Sciatic nerve (tissue), 2 donors: ENCODE measurements at regions not wholly inside any gene's neighbourhood (a gene's known extent, or its start where the extent isn't known, plus 50 kb on each side); places are given as distances from the start of the nearest gene placed in this dataset.
"Not testable (repeated sequence)": the region's sequence is repeated elsewhere in the genome, so short reads cannot be mapped to it uniquely, and the experiment has no call there.

Source experiments
- ATAC-seq: fragments of 200-7000 bp; cut with Tn5 transposase; one replicate; pipeline ENCODE4 v1.9.1; 2020; ENCODE audit warnings: mild to moderate bottlenecking, moderate library complexity
- DNase-seq: peaks from one replicate; pipeline ENCODE4 v3.0.0-alpha.2; 2020; ENCODE audit warnings: low spot score
- intact Hi-C: fragments of 100-400 bp; cut with DNase I; formaldehyde crosslinking; loops from one replicate; pipeline ENCODE4 v1.14.2; 2022
- donor health status: DM: no; HTN: no; CAD: no.
- donor health status: DM: no; HTN: no; CAD: no.

- ATAC-seq, intact Hi-C loops: not testable (repeated sequence)
- DNase-seq = peak; percentile 60
Observed at GRCh38 chr17:83247001-83247400, 167.6 kb downstream of the METRNL start.
